ENCODE measurements at regions not wholly inside any gene's neighbourhood (a gene's known extent, or its start where the extent isn't known, plus 50 kb on each side); places are given as distances from the start of the nearest gene placed in this dataset.

GRCh38 chr1:172931761-172932160 is 119.0 kb downstream of the TNFSF18 start:
- intact Hi-C loops (cut with DNase I; ENCODE audit: low total_unique reads), result no loop called here
- 84 to 91% methylated on average over 4 of the region's 4 CpGs for WGBS, 2 donors

GRCh38 chr1:172932981-172933380 is 117.8 kb downstream of the TNFSF18 start:
- H3K27me3 ChIP-seq, result no peaks in the 10 kb centered on the region
- no peak for DNase-seq
- TF ChIP-seq POLR2A (IDR thresholded peaks at IDR 0.05) (no peak), CTCF (IDR thresholded peaks at IDR 0.05) (no peak)
- 91 to 93% methylated on average over 1 of the region's 1 CpG for WGBS, 2 donors
- no peaks in the 10 kb centered on the region for H3K9me3 ChIP-seq
- H3K4me1 ChIP-seq, result no peaks in the 10 kb centered on the region
- no peak overlapping the region for H3K4me3 ChIP-seq
- no peak overlapping the region for H3K27ac ChIP-seq
- intact Hi-C loops (cut with DNase I; ENCODE audit: low total_unique reads), result no loop called here
- no peaks in the 10 kb centered on the region for H3K36me3 ChIP-seq (ENCODE audit: low read depth, missing control alignments)

More at GRCh38 chr1:172931761-172932160, 119.0 kb downstream of the TNFSF18 start:
- no peaks in the 10 kb centered on the region for H3K4me1 ChIP-seq
- TF ChIP-seq POLR2A (IDR thresholded peaks at IDR 0.05) (no peak), CTCF (IDR thresholded peaks at IDR 0.05) (no peak)
- no peak for DNase-seq
- H3K27ac ChIP-seq, result no peak overlapping the region
- H3K4me3 ChIP-seq, result no peak overlapping the region
- no peaks in the 10 kb centered on the region for H3K9me3 ChIP-seq
- H3K36me3 ChIP-seq (ENCODE audit: low read depth, missing control alignments), result no peaks in the 10 kb centered on the region
- H3K27me3 ChIP-seq, result no peaks in the 10 kb centered on the region

- no peaks in the 10 kb centered on the region for H3K27me3 ChIP-seq
- no peak for DNase-seq
- no peaks in the 10 kb centered on the region for H3K4me1 ChIP-seq
- no peak overlapping the region for H3K27ac ChIP-seq
- intact Hi-C loops (cut with DNase I; ENCODE audit: low total_unique reads), result no loop called here
- H3K4me3 ChIP-seq, result no peak overlapping the region
- TF ChIP-seq POLR2A (IDR thresholded peaks at IDR 0.05), result no peak
- TF ChIP-seq CTCF (IDR thresholded peaks at IDR 0.05), result no peak
- 83 to 91% methylated on average over 4 of the region's 4 CpGs for WGBS, 2 donors
- H3K9me3 ChIP-seq, result no peaks in the 10 kb centered on the region
- no peaks in the 10 kb centered on the region for H3K36me3 ChIP-seq (ENCODE audit: low read depth, missing control alignments)
Measured at GRCh38 chr1:172934417-172934762, 116.4 kb downstream of the TNFSF18 start.

GRCh38 chr1:172935062-172935592 is 115.6 kb downstream of the TNFSF18 start:
- 76 to 90% methylated on average over 1 of the region's 1 CpG for WGBS, 2 donors
- Histone ChIP-seq H3K27me3 (no peaks in the 10 kb centered on the region), H3K36me3 (ENCODE audit: low read depth, missing control alignments) (no peaks in the 10 kb centered on the region), H3K27ac (no peak overlapping the region), H3K4me3 (no peak overlapping the region), H3K4me1 (no peaks in the 10 kb centered on the region), H3K9me3 (no peaks in the 10 kb centered on the region)
- intact Hi-C loops (cut with DNase I; ENCODE audit: low total_unique reads), result no loop called here
- TF ChIP-seq CTCF (IDR thresholded peaks at IDR 0.05) (no peak), POLR2A (IDR thresholded peaks at IDR 0.05) (no peak)
- no peak for DNase-seq

GRCh38 chr1:172936088-172936645 is 114.6 kb downstream of the TNFSF18 start:
- Histone ChIP-seq H3K9me3 (no peaks in the 10 kb centered on the region), H3K4me3 (no peak overlapping the region), H3K27ac (no peak overlapping the region), H3K4me1 (no peaks in the 10 kb centered on the region), H3K27me3 (no peaks in the 10 kb centered on the region), H3K36me3 (ENCODE audit: low read depth, missing control alignments) (no peaks in the 10 kb centered on the region)
- TF ChIP-seq CTCF (IDR thresholded peaks at IDR 0.05) (no peak), POLR2A (IDR thresholded peaks at IDR 0.05) (no peak)
- intact Hi-C loops (cut with DNase I; ENCODE audit: low total_unique reads), result no loop called here
- no peak for DNase-seq
- 87 to 96% methylated on average over 3 of the region's 3 CpGs for WGBS, 2 donors
